Suprapubic skin (tissue), 4 donors: ENCODE measurements at regions not wholly inside any gene's neighbourhood (a gene's known extent, or its start where the extent isn't known, plus 50 kb on each side); places are given as distances from the start of the nearest gene placed in this dataset.

ENCODE experiments used
- EP300 ChIP-seq: sonication (generic); formaldehyde crosslinking; IDR thresholded peaks from one replicate; pipeline ENCODE4 v1.6.1; 2017; ENCODE audit warnings: antibody characterized with exemption
- POLR2A ChIP-seq, 2 donors: fragments of 450-650 bp; IDR thresholded peaks; one replicate each; pipeline ENCODE4 v1.6.1; 2017; ENCODE audit warnings: antibody characterized with exemption in 2 of 2, mild to moderate bottlenecking in 2 of 2, moderate library complexity in 2 of 2
- POLR2AphosphoS5 ChIP-seq, 3 donors: sonication (generic); formaldehyde crosslinking; IDR thresholded peaks; one replicate each; pipeline ENCODE4 v1.6.1; 2017; ENCODE audit warnings: antibody characterized with exemption in 3 of 3
- TF ChIP-seq, protein P1 (sequence below), 2 donors: fragments of 200-600 bp in 1 of 2; fragments of 450-650 bp in 1 of 2; sonication (generic) in 1 of 2; IDR thresholded peaks; one replicate each; pipeline ENCODE4 v1.5.1; 2016 to 2019; ENCODE audit warnings: antibody characterized with exemption in 2 of 2, mild to moderate bottlenecking in 1 of 2, moderate library complexity in 1 of 2

DNA sequence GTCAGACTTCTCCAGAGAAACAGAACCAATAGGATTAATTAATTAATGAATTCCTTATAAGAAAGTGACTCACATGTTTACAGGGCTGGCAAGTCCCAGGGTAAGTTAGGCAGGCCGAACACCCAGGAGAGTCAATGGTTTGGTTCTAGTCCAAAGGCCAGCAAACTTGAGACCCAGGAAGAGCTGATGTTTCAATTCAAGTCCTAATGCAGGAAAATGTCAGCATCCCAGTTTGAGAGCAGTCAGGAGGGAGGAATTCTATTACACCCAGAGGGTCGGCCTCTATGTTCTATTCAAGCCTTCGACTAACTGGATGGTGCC, 466.0 kb downstream of the INSC start:
- TF ChIP-seq, protein P1, sequence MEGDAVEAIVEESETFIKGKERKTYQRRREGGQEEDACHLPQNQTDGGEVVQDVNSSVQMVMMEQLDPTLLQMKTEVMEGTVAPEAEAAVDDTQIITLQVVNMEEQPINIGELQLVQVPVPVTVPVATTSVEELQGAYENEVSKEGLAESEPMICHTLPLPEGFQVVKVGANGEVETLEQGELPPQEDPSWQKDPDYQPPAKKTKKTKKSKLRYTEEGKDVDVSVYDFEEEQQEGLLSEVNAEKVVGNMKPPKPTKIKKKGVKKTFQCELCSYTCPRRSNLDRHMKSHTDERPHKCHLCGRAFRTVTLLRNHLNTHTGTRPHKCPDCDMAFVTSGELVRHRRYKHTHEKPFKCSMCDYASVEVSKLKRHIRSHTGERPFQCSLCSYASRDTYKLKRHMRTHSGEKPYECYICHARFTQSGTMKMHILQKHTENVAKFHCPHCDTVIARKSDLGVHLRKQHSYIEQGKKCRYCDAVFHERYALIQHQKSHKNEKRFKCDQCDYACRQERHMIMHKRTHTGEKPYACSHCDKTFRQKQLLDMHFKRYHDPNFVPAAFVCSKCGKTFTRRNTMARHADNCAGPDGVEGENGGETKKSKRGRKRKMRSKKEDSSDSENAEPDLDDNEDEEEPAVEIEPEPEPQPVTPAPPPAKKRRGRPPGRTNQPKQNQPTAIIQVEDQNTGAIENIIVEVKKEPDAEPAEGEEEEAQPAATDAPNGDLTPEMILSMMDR (IDR thresholded peaks at IDR 0.05) = no peak
- TF ChIP-seq POLR2AphosphoS5 (IDR thresholded peaks at IDR 0.05) = no peak
- no peak for TF ChIP-seq POLR2A (IDR thresholded peaks at IDR 0.05)
- TF ChIP-seq EP300 = no peak
